ENCODE measurements at regions not wholly inside any gene's neighbourhood (a gene's known extent, or its start where the extent isn't known, plus 50 kb on each side); places are given as distances from the start of the nearest gene placed in this dataset.
A peak's percentile ranks its signal among the peaks of the same experiment; 100 is the strongest.

GRCh38 chr2:193907561-193907960 lies 1712.8 kb upstream of the TMEFF2 start:
- TF ChIP-seq, protein P1, sequence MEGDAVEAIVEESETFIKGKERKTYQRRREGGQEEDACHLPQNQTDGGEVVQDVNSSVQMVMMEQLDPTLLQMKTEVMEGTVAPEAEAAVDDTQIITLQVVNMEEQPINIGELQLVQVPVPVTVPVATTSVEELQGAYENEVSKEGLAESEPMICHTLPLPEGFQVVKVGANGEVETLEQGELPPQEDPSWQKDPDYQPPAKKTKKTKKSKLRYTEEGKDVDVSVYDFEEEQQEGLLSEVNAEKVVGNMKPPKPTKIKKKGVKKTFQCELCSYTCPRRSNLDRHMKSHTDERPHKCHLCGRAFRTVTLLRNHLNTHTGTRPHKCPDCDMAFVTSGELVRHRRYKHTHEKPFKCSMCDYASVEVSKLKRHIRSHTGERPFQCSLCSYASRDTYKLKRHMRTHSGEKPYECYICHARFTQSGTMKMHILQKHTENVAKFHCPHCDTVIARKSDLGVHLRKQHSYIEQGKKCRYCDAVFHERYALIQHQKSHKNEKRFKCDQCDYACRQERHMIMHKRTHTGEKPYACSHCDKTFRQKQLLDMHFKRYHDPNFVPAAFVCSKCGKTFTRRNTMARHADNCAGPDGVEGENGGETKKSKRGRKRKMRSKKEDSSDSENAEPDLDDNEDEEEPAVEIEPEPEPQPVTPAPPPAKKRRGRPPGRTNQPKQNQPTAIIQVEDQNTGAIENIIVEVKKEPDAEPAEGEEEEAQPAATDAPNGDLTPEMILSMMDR (conservative IDR thresholded peaks at IDR 0.05; ENCODE audit: low read depth, low read length): no peak
- TF ChIP-seq EZH2 (IDR thresholded peaks at IDR 0.05; ENCODE audit: borderline replicate concordance, low read depth, low read length, poor library complexity, severe bottlenecking): no peak
- ChIA-PET CTCF (no interaction called here), POLR2A (ENCODE audit: low non-redundant PET) (no interaction called here)
- Histone ChIP-seq H3K27me3 (replicated peaks; ENCODE audit: insufficient read depth, low read depth, low read length, poor library complexity) (no peaks in the 10 kb centered on the region), H3K9me3 (ENCODE audit: low read depth, low read length, poor library complexity, severe bottlenecking) (no peaks in the 10 kb centered on the region), H3K4me1 (ENCODE audit: insufficient read depth, low read length, poor library complexity, severe bottlenecking) (no peaks in the 10 kb centered on the region), H3K27ac (ENCODE audit: low read depth, low read length, poor library complexity, severe bottlenecking) (no peak overlapping the region), H3K4me3 (ENCODE audit: low read depth, low read length, poor library complexity, severe bottlenecking) (no peak overlapping the region), H3K36me3 (ENCODE audit: insufficient read depth, low read length, poor library complexity, severe bottlenecking) (no peaks in the 10 kb centered on the region)
- DNase-seq (ENCODE audit: low spot score): peak; percentile 0
- intact Hi-C loops (cut with micrococcal nuclease; ENCODE audit: unreplicated experiment): no loop called here
- no TSS peak for BruUV-seq (replicated peaks)

DNA sequence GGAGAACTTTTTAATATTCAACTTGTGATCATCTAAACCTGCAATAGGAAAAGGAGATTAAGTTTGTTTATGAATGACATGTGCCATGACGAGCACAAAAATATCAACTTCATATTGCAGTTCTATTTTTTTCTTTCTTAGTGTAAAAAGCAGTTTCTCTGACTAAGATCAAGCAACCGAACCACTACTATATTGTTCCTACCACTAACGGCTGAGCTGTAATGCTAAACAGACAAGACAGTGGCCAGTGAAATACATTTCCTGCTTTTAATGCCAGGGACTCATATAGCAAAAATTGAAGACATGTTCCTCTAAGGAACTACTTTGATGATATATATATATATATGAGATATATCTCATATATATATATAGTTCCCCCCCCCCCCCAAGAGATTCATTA lies 1705.6 kb upstream of the TMEFF2 start:
- TF ChIP-seq, protein P1 (conservative IDR thresholded peaks at IDR 0.05; ENCODE audit: low read depth, low read length): no peak
- no peak for TF ChIP-seq EZH2 (IDR thresholded peaks at IDR 0.05; ENCODE audit: borderline replicate concordance, low read depth, low read length, poor library complexity, severe bottlenecking)
- Histone ChIP-seq H3K27ac (ENCODE audit: low read depth, low read length, poor library complexity, severe bottlenecking) (no peak overlapping the region), H3K9me3 (ENCODE audit: low read depth, low read length, poor library complexity, severe bottlenecking) (no peaks in the 10 kb centered on the region), H3K36me3 (ENCODE audit: insufficient read depth, low read length, poor library complexity, severe bottlenecking) (no peaks in the 10 kb centered on the region), H3K4me1 (ENCODE audit: insufficient read depth, low read length, poor library complexity, severe bottlenecking) (no peaks in the 10 kb centered on the region), H3K27me3 (replicated peaks; ENCODE audit: insufficient read depth, low read depth, low read length, poor library complexity) (no peaks in the 10 kb centered on the region), H3K4me3 (ENCODE audit: low read depth, low read length, poor library complexity, severe bottlenecking) (no peak overlapping the region)
- no TSS peak for BruUV-seq (replicated peaks)
- ChIA-PET CTCF (no interaction called here), POLR2A (ENCODE audit: low non-redundant PET) (no interaction called here)
- DNase-seq (ENCODE audit: low spot score): no peak
- intact Hi-C loops (cut with micrococcal nuclease; ENCODE audit: unreplicated experiment): no loop called here

GRCh38 chr2:193895226-193895625 lies 1700.5 kb upstream of the TMEFF2 start:
- BruUV-seq (replicated peaks): no TSS peak
- Histone ChIP-seq H3K9me3 (ENCODE audit: low read depth, low read length, poor library complexity, severe bottlenecking) (no peaks in the 10 kb centered on the region), H3K36me3 (ENCODE audit: insufficient read depth, low read length, poor library complexity, severe bottlenecking) (no peaks in the 10 kb centered on the region), H3K4me3 (ENCODE audit: low read depth, low read length, poor library complexity, severe bottlenecking) (no peak overlapping the region), H3K27me3 (replicated peaks; ENCODE audit: insufficient read depth, low read depth, low read length, poor library complexity) (no peaks in the 10 kb centered on the region), H3K4me1 (ENCODE audit: insufficient read depth, low read length, poor library complexity, severe bottlenecking) (no peaks in the 10 kb centered on the region), H3K27ac (ENCODE audit: low read depth, low read length, poor library complexity, severe bottlenecking) (no peak overlapping the region)
- peak; percentile 4 for DNase-seq (ENCODE audit: low spot score)
- intact Hi-C loops (cut with micrococcal nuclease; ENCODE audit: unreplicated experiment): loop anchor here (10.0 kb wide), 1 partner anchor 640 kb away; no protein-coding TSS in a partner anchor
- TF ChIP-seq EZH2 (IDR thresholded peaks at IDR 0.05; ENCODE audit: borderline replicate concordance, low read depth, low read length, poor library complexity, severe bottlenecking): no peak
- TF ChIP-seq, protein P1 (conservative IDR thresholded peaks at IDR 0.05; ENCODE audit: low read depth, low read length): no peak
- ChIA-PET POLR2A (ENCODE audit: low non-redundant PET) (no interaction called here), CTCF (no interaction called here)
